HuH-7.5 (cell line): ENCODE measurements at regions not wholly inside any gene's neighbourhood (a gene's known extent, or its start where the extent isn't known, plus 50 kb on each side); places are given as distances from the start of the nearest gene placed in this dataset.
A peak's percentile ranks its signal among the peaks of the same experiment; 100 is the strongest.
"Not testable (repeated sequence)": the region's sequence is repeated elsewhere in the genome, so short reads cannot be mapped to it uniquely, and the experiment has no call there.

Experiments used
- DNase-seq: peaks from one replicate; pipeline ENCODE4 v3.0.0; 2011; ENCODE audit warnings: low spot score

DNA sequence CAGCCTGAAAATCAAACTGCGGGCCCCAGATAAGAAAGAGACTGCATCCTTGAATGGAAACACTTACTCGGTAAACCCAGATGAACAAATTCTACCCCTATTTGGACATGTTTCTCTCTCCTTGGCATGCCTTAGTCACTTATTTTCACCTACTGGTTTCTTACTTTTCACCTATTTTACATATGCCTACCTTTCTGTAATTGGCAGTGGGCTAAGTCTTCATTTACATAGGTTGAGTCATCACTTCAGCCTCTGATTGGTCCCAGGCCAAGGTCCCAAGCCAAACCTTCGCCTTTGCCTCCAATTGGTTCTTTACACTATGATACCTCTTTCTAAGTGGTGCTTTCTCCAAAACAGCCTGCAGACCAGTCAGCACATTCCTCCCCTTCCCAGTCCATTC, 111.3 kb downstream of the DYRK2 start:
- DNase-seq = no peak

DNA sequence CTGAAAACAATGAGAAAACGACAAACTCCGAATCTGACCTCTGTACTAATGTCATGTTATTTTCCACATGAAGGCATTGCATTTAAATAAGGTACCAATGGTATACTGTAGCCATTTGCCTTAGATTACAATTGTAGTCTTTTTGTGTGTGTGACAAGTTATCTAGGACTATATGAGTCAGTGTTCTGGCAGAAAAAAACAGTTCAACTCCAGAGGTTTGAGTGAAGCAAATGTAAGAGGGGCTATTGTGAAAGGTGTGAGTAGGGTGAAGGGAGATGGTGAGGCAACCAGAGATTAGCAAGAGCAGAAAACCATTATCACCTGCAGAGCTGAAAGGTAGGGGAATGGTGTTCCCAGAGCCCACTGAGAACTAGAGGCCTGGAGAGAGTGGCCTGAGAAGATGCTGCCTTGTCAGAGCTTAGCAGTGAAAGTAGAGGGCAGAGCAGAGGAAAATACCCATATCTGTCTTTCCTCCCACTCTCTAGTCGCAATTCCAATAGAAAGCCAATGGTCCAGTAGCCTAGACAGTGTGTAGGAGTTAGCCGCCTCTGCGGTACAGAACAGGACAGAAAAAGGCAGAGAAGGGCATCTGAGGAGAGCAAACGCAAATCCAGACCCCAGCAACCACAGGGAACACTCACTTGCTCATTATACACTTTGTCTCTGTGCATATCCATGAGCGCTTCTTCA, 112.2 kb downstream of the DYRK2 start:
- no peak for DNase-seq

DNA sequence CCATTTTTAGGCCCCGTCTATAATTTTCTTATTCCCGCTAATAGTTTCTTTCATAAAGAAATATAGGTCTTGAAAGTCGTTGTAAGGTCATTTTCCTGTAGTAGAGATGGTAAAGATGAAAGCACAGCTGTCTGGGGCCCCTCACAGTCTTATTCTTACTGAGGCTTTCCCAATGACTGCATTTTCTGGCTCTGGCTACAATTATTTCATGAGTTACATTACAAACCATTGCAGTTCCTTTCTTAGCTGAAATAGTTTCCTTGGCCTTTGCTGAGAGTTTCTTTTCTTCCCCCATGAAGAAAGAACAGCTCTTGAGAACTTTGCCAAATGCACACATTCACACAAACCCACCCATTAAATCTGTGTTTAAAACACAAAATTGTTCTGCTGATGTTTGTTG, 113.0 kb downstream of the DYRK2 start:
- no peak for DNase-seq

DNA sequence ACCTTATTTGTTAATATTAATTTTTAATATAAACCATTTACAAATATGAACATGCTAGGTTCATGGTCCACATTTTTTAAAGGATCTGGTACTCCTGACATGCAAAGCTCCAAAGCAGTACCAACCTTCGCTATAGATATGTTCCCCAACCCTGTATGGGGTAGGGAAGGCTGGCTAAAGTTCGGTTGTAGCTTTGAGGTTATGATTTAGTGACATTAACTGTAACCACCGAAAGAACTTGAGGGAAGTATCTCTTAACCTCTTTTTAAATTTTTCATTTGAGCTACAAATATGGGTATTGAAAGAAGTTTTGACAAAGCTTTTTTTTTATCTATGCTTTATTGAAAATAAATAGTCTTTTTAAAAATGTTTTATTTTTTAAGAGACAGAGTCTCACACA, 115.5 kb downstream of the DYRK2 start:
- DNase-seq = no peak

DNA sequence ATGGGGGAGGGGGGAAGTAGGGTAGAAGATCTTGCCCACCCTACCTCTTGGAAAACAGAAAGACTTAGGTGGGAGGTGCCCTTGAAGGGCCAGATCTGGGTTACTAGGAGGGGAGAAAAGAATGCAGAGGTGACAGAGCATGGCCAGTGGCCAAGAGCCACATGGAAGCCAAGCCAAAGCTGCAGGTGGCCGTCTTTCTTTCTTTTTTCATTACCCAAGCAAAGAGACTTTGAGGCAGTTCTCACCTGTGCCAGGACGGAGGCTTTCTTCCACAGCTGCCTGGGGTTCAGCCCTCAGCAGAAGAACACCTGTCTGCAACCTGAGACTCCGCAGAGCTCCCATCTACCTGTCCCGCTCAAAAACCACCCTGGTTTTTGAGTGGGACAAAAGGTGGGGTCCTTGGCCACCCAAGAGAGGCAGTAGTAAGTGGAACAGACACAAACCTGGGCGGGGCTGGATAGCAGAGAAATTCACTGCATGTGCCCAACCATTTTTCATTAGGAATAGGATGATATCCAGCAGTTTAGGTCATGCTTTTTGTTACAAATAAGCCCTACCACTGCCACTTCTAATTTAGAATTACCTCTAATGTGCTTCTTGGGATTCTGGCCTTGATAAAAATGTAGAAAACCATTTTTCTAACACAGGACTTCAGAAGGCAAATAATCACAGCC, 116.5 kb downstream of the DYRK2 start:
- DNase-seq = no peak

DNA sequence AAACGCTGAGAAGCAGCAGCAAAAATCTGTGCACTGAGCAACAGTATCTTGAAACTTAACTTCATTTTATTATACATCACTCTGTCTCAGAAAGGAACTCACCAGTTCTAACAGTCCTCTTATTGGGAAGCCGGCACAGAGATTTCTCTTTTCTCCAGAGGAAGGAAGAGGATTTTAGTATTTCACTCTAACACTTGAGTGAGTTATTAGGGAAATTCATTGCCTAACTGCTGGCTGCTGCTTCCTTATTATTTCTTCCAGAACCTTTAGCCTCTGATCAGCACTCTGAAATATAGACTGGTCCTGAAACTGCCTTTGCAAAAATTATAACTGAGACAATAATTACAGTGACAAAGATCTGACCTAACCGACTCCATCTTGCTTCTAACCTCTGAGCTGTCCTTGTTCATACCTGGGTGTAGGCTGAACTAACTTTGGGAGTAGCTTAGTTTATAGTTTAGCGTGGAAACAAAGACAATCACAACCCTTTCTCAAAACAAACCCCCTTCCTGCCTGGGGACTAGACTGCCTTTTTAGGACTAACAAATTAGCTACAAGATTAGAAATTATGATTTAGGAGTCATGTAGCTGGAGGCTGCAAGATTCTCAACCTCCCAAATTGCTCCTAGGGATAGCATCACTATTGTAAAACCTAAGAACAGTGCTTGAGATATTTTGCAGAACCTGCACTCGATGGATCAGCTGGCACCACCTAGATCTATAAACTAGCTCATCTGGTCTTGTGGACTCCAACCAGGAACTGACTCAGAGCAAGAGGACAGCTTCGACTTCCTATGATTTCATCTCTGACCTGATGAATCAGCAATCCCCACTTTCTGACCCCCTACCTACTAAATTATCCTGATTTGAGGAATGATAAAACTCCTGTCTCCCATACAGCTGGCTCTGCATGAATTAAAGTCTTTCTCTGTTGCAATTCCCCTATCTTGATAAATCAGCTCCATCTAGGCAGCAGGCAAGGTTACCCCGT, 117.5 kb downstream of the DYRK2 start:
- DNase-seq = no peak

DNA sequence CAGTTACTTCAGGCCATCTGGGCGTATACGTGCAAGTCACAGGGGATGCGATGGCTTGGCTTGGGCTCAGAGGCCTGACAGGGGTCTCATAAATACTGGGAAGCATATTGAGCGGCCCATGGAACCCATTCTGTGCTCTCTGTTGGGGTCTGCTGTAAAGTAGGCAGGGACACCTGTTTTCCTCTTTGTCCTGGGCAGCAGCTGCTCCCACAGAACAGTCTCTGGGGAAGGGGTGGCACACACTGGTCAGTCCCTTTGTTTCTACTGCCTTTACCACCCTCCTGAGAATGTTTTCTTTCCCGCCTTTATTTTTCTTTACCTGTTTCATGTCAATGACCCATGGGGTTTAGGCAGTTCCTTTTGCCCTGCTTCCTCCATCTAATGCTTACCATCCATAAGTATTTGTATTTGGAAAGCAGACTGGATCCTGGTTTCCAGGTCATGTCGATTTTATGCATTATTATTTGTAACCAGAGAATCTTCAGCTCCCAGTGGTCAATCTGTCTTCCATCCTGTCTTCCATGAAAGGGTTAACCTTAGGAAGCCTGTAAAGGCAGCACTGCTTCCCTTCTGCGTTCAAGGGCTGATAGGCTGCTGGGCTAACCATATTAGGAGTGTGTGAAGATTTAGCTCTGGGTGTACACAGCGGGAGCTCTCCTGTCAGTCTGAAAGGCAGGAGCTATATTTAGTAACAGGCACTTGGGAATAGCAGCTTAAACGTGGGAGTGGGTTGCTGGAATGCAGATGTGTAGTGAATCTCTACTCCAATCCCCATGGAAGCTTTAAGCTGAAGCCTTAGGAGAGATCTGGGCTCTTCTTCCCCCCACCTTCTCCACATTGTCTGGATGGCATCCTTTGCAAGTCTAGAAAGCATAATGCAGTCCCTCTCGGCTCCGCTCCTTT, 124.0 kb downstream of the DYRK2 start:
- peak; percentile 48 for DNase-seq

DNA sequence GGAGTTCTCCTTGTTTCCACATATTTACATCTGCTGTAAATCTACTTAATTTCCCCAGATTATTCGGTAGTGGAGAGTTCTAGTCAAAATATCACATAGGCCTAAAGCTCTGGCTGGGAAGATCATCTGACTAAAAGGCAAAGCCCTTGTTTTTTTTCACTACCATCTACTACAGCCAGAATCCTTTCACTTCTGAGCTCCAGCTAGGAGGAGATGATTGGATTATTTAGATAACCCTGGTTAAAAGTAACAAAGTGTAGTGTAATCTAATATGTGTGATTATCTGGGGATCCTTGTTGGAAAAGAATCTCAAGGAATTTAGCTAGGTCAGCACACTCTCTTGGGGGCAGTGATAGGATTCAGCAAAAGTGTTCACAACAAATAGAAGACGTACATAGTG, 125.4 kb downstream of the DYRK2 start:
- no peak for DNase-seq

DNA sequence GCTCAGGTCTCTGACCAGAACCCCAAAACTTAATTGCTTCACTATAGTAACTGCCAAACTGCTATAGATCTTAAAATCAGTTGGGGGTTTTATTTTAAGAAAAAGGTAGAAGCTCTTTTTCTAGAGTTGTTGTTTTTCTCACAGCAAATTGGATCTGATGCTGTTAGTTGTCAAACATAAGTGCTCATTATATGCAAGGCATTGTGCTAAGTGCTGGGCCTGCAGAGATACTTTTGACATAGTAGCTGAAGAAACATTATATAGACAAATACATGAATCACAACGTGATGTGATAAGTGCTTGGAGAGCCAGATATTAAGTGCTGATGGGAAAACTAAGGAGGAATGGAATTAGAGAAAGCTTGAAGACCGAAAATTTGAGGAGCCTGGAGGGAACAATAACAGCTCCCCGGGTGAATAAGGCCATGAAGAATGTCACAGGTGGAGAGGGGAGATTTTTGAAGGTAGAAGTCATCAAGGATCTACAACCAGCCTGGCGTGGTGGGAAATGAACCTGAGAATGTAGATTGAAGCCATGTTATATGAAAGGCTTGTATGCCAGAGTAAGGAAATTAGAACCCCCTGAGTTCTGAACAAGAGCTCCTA, 126.5 kb downstream of the DYRK2 start:
- DNase-seq = no peak

DNA sequence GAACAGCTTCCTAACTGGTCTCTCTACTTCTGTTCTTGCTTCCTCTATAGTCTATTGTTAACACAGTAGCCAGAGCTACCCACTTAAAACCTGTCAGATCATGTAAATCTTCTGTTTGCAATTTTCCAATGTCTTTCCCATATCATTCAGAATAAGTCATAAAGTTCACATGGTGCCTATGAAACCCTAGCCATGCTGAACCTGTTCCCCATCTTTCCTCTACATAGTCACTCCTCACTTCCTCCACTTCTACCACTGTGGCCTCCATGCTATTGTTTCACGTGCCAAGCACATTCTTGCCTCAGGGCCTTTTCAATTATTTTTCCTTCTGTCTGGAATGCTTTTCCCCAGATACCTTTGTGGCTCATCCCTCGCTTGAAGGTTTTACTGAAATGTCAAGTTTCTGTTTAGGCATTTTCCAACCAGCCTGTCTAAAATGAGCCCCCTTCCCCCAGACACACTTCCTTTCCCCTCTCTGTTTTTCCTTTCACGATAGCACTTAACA, 132.1 kb downstream of the DYRK2 start:
- DNase-seq = no peak

DNA sequence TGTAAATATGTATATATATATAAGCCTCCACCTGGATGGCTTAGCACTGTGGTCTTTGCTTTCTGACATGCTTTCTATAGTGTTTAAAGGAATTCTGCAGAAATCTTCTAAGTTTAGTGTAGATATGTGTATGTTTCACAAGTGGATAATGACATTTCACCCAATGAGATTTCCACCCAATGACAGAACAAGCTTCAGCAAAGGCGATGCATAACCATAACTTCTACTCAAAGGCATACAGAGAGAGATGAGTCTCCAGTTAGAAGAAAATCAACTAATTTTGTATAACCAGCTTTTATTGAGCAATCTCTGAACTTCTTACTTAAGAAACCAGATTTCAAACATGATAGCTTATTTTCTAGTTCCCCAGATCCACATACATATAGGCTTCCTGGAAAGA, 134.0 kb downstream of the DYRK2 start:
- no peak for DNase-seq

DNA sequence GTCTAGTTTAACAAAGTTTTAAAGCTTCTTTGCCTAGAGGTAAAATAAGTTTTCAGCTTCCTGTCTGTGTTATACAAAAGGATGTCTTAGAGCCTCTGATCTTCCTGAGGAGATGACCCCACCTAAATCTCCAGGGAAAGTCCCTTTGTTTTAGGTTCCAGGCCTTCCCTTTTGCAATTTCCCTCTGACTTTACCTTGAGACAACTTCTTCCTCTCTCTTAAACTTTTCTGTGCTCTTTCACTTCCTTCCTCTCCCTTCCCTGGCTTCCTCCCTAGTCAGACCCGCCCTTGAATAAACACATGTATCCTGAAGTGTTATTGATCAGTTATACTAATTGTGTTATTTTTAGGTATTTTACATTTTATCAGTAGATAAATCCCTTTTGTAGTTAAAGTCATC, 134.8 kb downstream of the DYRK2 start:
- DNase-seq = no peak

DNA sequence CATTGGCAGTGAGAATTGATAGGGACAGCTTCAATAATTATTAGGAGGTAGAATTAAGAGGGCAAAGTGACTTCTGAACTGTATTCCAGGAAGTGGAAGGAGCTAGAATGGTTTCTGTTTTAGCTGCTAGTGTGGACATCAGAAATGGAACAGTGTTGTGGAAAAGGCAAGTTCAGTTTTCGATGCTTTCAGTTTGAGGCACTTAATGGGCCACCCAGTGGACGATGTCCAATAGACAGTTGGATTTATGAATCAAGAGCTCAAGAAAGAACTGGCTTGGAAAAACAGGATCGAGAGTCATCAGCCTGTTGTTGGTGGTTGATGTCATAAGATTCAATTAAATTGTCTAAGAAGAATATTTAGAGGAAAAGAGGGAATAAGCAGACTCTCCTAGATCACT, 136.3 kb downstream of the DYRK2 start:
- DNase-seq = no peak

DNA sequence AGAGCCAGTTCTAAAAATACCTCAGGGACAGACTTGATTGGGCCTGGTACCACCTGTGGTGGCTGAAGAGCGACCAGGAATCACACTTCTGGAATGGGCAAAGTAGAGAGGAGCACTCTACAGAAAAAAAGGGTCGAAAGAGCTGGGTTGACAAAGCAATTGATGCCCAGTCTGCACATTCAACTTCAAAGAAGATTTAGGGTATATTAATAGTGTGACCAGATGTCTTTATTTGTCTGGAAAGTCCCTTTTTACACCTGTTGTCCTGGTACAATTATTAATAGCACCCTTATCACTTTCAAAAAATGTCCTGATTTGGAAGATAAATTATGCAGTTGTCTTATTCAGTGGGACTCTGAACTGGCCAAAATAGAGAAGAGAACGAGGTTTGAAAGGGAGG, 137.5 kb downstream of the DYRK2 start:
- no peak for DNase-seq

DNA sequence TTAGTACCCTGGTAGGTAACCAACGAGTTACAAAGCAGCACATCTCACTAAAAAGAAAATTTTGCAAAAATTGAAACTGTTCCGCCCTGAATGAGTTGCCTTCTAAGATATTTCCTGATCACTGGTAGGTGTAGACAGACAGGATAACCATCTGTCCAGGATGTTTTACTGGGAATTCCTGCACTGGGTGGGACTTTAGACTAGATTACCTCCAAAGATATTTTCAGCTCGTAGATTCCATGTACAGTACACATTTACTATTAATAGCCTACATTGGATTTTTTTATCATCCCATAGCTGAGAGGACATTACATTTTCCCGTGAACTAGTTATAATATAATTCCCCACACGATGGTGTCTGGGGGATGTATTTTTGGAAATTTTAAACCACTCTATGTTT, 139.6 kb downstream of the DYRK2 start:
- DNase-seq = no peak

DNA sequence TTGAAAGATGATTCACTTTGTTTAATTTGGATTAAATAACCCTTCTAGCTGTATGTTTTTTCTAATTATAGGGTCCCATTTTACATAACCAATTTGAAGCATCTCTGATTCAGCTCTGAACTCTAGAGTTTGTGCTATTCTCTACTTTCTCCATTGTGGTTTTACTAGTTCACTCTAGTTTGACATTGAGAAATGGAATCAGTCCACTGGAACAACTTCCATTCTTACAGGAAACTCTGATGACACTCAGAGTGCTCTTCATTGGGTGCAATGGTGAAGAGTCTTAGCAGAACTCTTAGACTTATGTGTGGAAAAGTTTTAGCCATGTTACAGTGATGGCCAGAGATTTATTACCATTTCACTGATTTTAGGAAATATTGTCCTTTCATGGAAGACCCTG, 140.7 kb downstream of the DYRK2 start:
- no peak for DNase-seq

DNA sequence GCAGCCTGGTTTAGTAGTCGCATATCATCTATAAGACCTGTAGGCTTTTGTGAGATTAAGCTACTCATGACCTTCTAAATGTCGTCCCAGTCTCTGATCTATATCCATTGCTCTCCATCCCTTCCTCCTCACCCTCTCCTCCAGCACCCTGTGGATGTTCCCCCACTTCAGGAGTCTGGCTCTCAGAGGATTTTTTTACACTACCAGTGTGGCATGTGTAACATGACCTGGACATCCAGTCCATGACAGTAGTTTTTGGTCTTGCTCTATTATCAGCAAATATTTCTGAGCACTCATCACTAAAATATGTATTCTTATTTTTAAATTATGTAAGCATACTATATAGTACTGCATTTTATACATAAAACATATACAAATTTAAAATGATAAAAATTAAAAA, 142.1 kb downstream of the DYRK2 start:
- no peak for DNase-seq

DNA sequence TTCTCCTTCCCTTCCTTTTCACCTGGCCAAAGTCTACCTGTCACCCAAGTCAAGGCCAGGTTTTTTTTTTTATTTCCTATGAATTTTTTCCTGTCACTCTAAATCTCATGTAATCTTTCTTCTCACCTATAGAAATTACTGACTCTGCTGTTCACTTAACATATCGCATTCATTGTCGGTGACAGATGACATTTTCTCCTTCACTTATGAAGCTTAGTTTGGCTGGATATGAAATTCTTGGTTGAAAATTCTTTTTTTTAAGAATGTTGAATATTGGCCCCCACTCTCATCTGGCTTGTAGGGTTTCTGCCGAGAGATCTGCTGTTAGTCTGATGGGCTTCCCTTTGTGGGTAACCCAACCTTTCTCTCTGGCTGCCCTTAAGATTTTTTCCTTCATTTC, 142.8 kb downstream of the DYRK2 start:
- not testable (repeated sequence) for DNase-seq

DNA sequence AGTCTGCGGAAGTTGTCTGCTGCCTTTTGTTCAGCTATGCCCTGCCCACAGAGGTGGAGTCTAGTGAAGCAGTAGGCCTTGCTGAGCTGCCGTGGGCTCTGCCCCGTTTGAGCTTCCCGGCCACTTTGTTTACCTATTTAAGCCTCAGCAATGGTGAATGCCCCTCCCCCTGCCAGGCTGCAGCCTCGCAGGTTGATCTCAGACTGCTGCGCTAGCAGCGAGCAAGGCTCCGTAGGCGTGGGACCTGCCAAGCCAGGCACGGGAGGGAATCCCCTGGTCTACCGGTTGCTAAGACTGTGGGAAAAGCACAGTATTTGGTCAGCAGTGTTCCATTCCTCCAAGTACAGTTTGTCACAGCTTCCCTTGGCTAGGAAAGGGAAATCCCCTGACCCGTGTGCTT, 143.6 kb downstream of the DYRK2 start:
- DNase-seq = no peak

DNA sequence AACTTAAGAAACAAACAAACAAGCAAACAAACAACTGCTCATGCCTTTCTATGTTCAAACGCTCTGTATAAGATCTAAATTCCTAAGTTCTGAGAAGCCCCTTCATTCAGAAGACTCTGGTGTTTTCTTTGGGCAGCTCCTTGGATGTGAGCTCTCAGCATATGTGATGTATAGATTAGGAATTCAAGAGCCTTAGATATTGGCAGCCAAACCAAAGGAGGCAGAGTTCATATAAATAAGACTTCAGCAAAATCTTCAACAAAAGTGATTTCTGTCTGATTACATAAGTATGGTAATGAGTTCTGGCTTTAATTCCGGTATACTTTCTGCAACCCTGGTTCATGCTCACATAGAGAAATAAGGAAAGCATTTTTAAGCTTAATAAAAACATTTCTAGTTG, 145.6 kb downstream of the DYRK2 start:
- no peak for DNase-seq

DNA sequence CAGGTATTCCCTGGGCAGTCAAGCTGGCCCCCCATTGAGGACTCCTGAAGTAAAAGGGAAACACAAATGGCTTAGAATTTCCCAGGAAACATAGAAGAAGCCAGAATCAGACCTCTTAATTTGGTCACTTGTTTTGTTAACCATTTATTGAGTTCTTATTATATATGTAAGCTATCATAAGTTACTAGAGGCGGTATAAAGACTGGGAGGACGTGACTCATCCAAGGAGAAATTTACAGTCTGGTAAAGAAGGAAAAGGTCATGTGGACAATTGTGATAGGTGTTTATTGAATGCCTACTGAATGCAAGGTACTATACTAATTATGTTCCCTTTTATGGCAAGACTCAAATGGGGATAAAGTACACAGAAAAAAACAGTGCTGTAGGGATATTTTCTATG, 146.7 kb downstream of the DYRK2 start:
- no peak for DNase-seq
